Stromal cell of bone marrow (primary cell): ENCODE measurements at regions not wholly inside any gene's neighbourhood (a gene's known extent, or its start where the extent isn't known, plus 50 kb on each side); places are given as distances from the start of the nearest gene placed in this dataset.

ENCODE experiments used
- DNase-seq: peaks from one replicate; pipeline ENCODE4 v3.0.0-alpha.2; 2012; ENCODE audit warnings: low read depth

GRCh38 chr17:51487947-51488346, 227.6 kb downstream of the UTP18 start:
- no peak for DNase-seq

- no peak for DNase-seq
Observed at GRCh38 chr17:51491416-51491815, 231.1 kb downstream of the UTP18 start.

GRCh38 chr17:51493206-51493605, 232.9 kb downstream of the UTP18 start:
- DNase-seq, result no peak

- DNase-seq, result no peak
Observed at GRCh38 chr17:51496378-51496777, 236.0 kb downstream of the UTP18 start.

- no peak for DNase-seq
Observed at GRCh38 chr17:51499897-51500296, 239.6 kb downstream of the UTP18 start.

GRCh38 chr17:51500454-51500853, 240.1 kb downstream of the UTP18 start:
- no peak for DNase-seq

- no peak for DNase-seq
Observed at GRCh38 chr17:51505450-51505849, 245.1 kb downstream of the UTP18 start.

- no peak for DNase-seq
Observed at GRCh38 chr17:51507444-51507843, 247.1 kb downstream of the UTP18 start.

GRCh38 chr17:51508048-51508447, 247.7 kb downstream of the UTP18 start:
- DNase-seq, result no peak

GRCh38 chr17:51510940-51511339, 250.6 kb downstream of the UTP18 start:
- DNase-seq, result no peak

- DNase-seq, result no peak
Observed at GRCh38 chr17:51512220-51512907, 252.0 kb downstream of the UTP18 start.

GRCh38 chr17:51516924-51517323, 256.6 kb downstream of the UTP18 start:
- no peak for DNase-seq

- DNase-seq, result no peak
Observed at GRCh38 chr17:51524524-51524923, 264.2 kb downstream of the UTP18 start.

GRCh38 chr17:51526507-51526906, 266.2 kb downstream of the UTP18 start:
- DNase-seq, result no peak

GRCh38 chr17:51527225-51527982, 267.1 kb downstream of the UTP18 start:
- DNase-seq, result no peak

- DNase-seq, result no peak
Observed at GRCh38 chr17:51528111-51528510, 267.8 kb downstream of the UTP18 start.

GRCh38 chr17:51533219-51533618, 272.9 kb downstream of the UTP18 start:
- no peak for DNase-seq

GRCh38 chr17:51533821-51534220, 273.5 kb downstream of the UTP18 start:
- DNase-seq, result no peak

- no peak for DNase-seq
Observed at GRCh38 chr17:51536627-51537026, 276.3 kb downstream of the UTP18 start.

GRCh38 chr17:51537996-51538550, 277.7 kb downstream of the UTP18 start:
- no peak for DNase-seq

GRCh38 chr17:51540151-51540550, 279.8 kb downstream of the UTP18 start:
- no peak for DNase-seq

GRCh38 chr17:51541215-51541614, 280.9 kb downstream of the UTP18 start:
- DNase-seq, result no peak

- DNase-seq, result no peak
Observed at GRCh38 chr17:51546114-51546513, 285.8 kb downstream of the UTP18 start.
